SK-N-SH (cell line): ENCODE measurements at regions not wholly inside any gene's neighbourhood (a gene's known extent, or its start where the extent isn't known, plus 50 kb on each side); places are given as distances from the start of the nearest gene placed in this dataset.

Experiments used
- CTCF ChIA-PET: fragments of 300-600, 350-600 bp; formaldehyde crosslinking; extraction: SDS; loops from one replicate; lab custom pipeline; 2021; lab: Yijun Ruan, JAX
- POLR2A ChIA-PET: fragments of 350-600 bp; sonication (Branson Sonifier 250); formaldehyde crosslinking; extraction: SDS; loops from one replicate; lab custom pipeline; 2020; ENCODE audit warnings: antibody characterized with exemption, inconsistent platforms; lab: Yijun Ruan, JAX
- DNase-seq: peaks from one replicate; pipeline ENCODE4 v3.0.0; 2012
- H2AFZ ChIP-seq: fragments of 200-600 bp; sonication (generic); 2 replicates; pipeline ENCODE4 v1.8.1; 2016; ENCODE audit warnings: antibody characterized with exemption, mild to moderate bottlenecking, low read depth
- H3F3A ChIP-seq: fragments of 200-600 bp; sonication (generic); replicated peaks from 2 replicates; pipeline ENCODE3; 2016; ENCODE audit warnings: antibody characterized with exemption, mild to moderate bottlenecking; ENCODE audit not compliant: insufficient read depth
- H3K27ac ChIP-seq, 2 experiments: fragments of 200-500 bp in 1 of 2; fragments of 200-600 bp in 1 of 2; sonication (Bioruptor generic) in 1 of 2; sonication (generic), shearing (Covaris generic) in 1 of 2; 2 replicates each; pipeline versions ENCODE4 v1.5.1 to v1.6.1; 2014 to 2016; ENCODE audit warnings: low read depth in 2 of 2, inconsistent platforms in 1 of 2, low read length in 1 of 2, mild to moderate bottlenecking in 1 of 2, mixed read lengths in 1 of 2
- H3K27me3 ChIP-seq: fragments of 200-600 bp; sonication (generic), shearing (Covaris generic); 2 replicates; pipeline ENCODE4 v1.6.1; 2016; ENCODE audit warnings: mixed run types; ENCODE audit not compliant: insufficient read depth
- H3K36me3 ChIP-seq, 2 experiments: fragments of 200-500 bp in 1 of 2; fragments of 200-600 bp in 1 of 2; sonication (Bioruptor generic) in 1 of 2; sonication (generic) in 1 of 2; replicated peaks in 1 of 2; 2 replicates each; pipeline versions ENCODE3 to v1.5.1; 2014 to 2016; ENCODE audit warnings: low read length in 1 of 2, mild to moderate bottlenecking in 1 of 2; ENCODE audit not compliant: insufficient read depth in 2 of 2, control insufficient read depth in 1 of 2
- H3K4me1 ChIP-seq, 2 experiments: fragments of 200-500 bp in 1 of 2; fragments of 200-600 bp in 1 of 2; sonication (Bioruptor generic) in 1 of 2; sonication (generic), shearing (Covaris generic) in 1 of 2; 2 replicates each; pipeline versions ENCODE4 v1.5.1 to v1.6.1; 2014 to 2016; ENCODE audit warnings: low read depth in 1 of 2, low read length in 1 of 2, mixed run types in 1 of 2; ENCODE audit not compliant: insufficient read depth in 2 of 2, control insufficient read depth in 1 of 2
- H3K4me2 ChIP-seq: fragments of 200-600 bp; sonication (generic), shearing (Covaris generic); 2 replicates; pipeline ENCODE4 v1.6.1; 2017; ENCODE audit warnings: mixed run types
- H3K4me3 ChIP-seq, 2 experiments: fragments of 200-500 bp in 1 of 2; fragments of 200-600 bp in 1 of 2; sonication (Bioruptor generic) in 1 of 2; sonication (generic), shearing (Covaris generic) in 1 of 2; 2 replicates each; pipeline versions ENCODE4 v1.5.1 to v1.8.1; 2014 to 2016; ENCODE audit warnings: low read depth in 2 of 2, inconsistent platforms in 1 of 2, low read length in 1 of 2, mild to moderate bottlenecking in 1 of 2, mixed read lengths in 1 of 2, moderate library complexity in 1 of 2
- H3K79me2 ChIP-seq: fragments of 200-600 bp; sonication (generic); 2 replicates; pipeline ENCODE4 v1.8.1; 2017; ENCODE audit warnings: mild to moderate bottlenecking; ENCODE audit not compliant: insufficient read depth
- H3K9ac ChIP-seq: fragments of 200-600 bp; sonication (generic); 2 replicates; pipeline ENCODE4 v1.6.1; 2017; ENCODE audit warnings: mixed run types
- H3K9me2 ChIP-seq: fragments of 200-600 bp; sonication (generic); 2 replicates; pipeline ENCODE4 v1.6.1; 2017; ENCODE audit warnings: mixed run types
- H3K9me3 ChIP-seq: fragments of 200-600 bp; sonication (generic); 2 replicates; pipeline ENCODE4 v1.6.1; 2017; ENCODE audit warnings: mixed run types, mild to moderate bottlenecking, moderate library complexity
- H4K20me1 ChIP-seq: fragments of 200-600 bp; sonication (generic); 2 replicates; pipeline ENCODE4 v1.6.1; 2017; ENCODE audit warnings: mild to moderate bottlenecking, mixed run types; ENCODE audit not compliant: insufficient read depth
- EP300 ChIP-seq, 2 experiments: IDR thresholded peaks; 2 replicates each; pipeline versions ENCODE4 v1.4.0 to v1.6.1; 2012; ENCODE audit warnings: borderline replicate concordance in 1 of 2, low read depth in 1 of 2, low read length in 1 of 2
- FOSL2 ChIP-seq: IDR thresholded peaks from 2 replicates; pipeline ENCODE4 v1.4.0; 2012; ENCODE audit warnings: low read depth, mild to moderate bottlenecking, moderate library complexity, borderline replicate concordance
- FOXM1 ChIP-seq: IDR thresholded peaks from 2 replicates; pipeline ENCODE4 v1.4.0; 2012; ENCODE audit warnings: low read depth, mild to moderate bottlenecking
- GABPA ChIP-seq: IDR thresholded peaks from 2 replicates; pipeline ENCODE4 v1.4.0; 2012; ENCODE audit warnings: low read depth, mild to moderate bottlenecking
- JUND ChIP-seq: IDR thresholded peaks from 2 replicates; pipeline ENCODE4 v1.4.0; 2012
- MEF2A ChIP-seq: IDR thresholded peaks from 2 replicates; pipeline ENCODE4 v1.4.0; 2012; ENCODE audit warnings: low read depth, borderline replicate concordance
- MXI1 ChIP-seq: IDR thresholded peaks from 2 replicates; pipeline ENCODE4 v1.6.1; 2012; ENCODE audit warnings: mild to moderate bottlenecking, low read depth, low read length, improper control_type of control experiment
- NFIC ChIP-seq: IDR thresholded peaks from 2 replicates; pipeline ENCODE4 v1.4.0; 2012; ENCODE audit warnings: borderline replicate concordance
- NRF1 ChIP-seq: IDR thresholded peaks from 2 replicates; pipeline ENCODE4 v1.6.1; 2012; ENCODE audit warnings: low read depth, mild to moderate bottlenecking, low read length
- POLR2AphosphoS5 ChIP-seq: IDR thresholded peaks from 2 replicates; pipeline ENCODE4 v1.6.1; 2012; ENCODE audit warnings: low read depth, low read length
- RAD21 ChIP-seq: IDR thresholded peaks from 2 replicates; pipeline ENCODE4 v1.6.1; 2012; ENCODE audit warnings: mild to moderate bottlenecking, low read length
- REST ChIP-seq: IDR thresholded peaks from 2 replicates; pipeline ENCODE4 v1.6.1; 2012; ENCODE audit warnings: mild to moderate bottlenecking, low read depth, low read length, moderate library complexity
- RXRA ChIP-seq: IDR thresholded peaks from 2 replicates; pipeline ENCODE4 v1.4.0; 2012; ENCODE audit warnings: low read depth, mild to moderate bottlenecking, borderline replicate concordance
- SIN3A ChIP-seq: IDR thresholded peaks from 2 replicates; pipeline ENCODE4 v1.6.1; 2012; ENCODE audit warnings: low read depth, mild to moderate bottlenecking, low read length, moderate library complexity, borderline replicate concordance
- TCF12 ChIP-seq: IDR thresholded peaks from 2 replicates; pipeline ENCODE4 v1.4.0; 2012
- USF1 ChIP-seq: IDR thresholded peaks from 2 replicates; pipeline ENCODE4 v1.4.0; 2012; ENCODE audit warnings: low read depth, borderline replicate concordance
- YY1 ChIP-seq: IDR thresholded peaks from 2 replicates; pipeline ENCODE4 v1.4.0; 2012; ENCODE audit warnings: low read depth, mild to moderate bottlenecking
- ZBTB33 ChIP-seq: IDR thresholded peaks from 2 replicates; pipeline ENCODE4 v1.4.0; 2012; ENCODE audit warnings: low read depth, borderline replicate concordance
- WGBS: methylation state at CpG from one replicate; pipeline ENCODE4 v1.1.6; 2017; ENCODE audit warnings: low lambda C conversion rate; 5-methylcytosine and 5-hydroxymethylcytosine counted together

- WGBS, result 37% methylated on average over 3 of the region's 3 CpGs
- no peak for DNase-seq
- Histone ChIP-seq H3K4me3 (no peak overlapping the region), H3K9me2 (no peaks in the 10 kb centered on the region), H3K9me3 (no peaks in the 10 kb centered on the region), H2AFZ (no peak overlapping the region), H3K9ac (no peak overlapping the region), H3K4me2 (no peak overlapping the region), H4K20me1 (no peaks in the 10 kb centered on the region), H3K4me1 (peaks cover 0 to 42% of the 10 kb centered on the region in 2 experiments; a peak in 2 of 4 replicates), H3K36me3 (no peaks in the 10 kb centered on the region)
- POLR2A ChIA-PET, result no interaction called here
- CTCF ChIA-PET, result no interaction called here
- peak; percentile 55 for TF ChIP-seq USF1
- no peak for TF ChIP-seq POLR2AphosphoS5
- peak; percentile 46; the same call in 1 of the 2 replicates for TF ChIP-seq MEF2A
- no peak for TF ChIP-seq YY1
- TF ChIP-seq FOXM1, result no peak
- TF ChIP-seq NRF1, result no peak
- TF ChIP-seq RAD21, result no peak
- no peak for TF ChIP-seq REST
- TF ChIP-seq FOSL2, result peak; percentile 47; the same call in 1 of the 2 replicates
- peak; percentile 48; the same call in 1 of the 2 replicates for TF ChIP-seq NFIC
- TF ChIP-seq JUND, result 0 out of 2 replicates have a peak, but pooled peaks have one; percentile 5
- TF ChIP-seq TCF12, result peak; percentile 41; the same call in 1 of the 2 replicates
- no peak for TF ChIP-seq EP300 (IDR thresholded peaks at IDR 0.05; ENCODE audit: borderline replicate concordance in 1 of 2, low read depth in 1 of 2, low read length in 1 of 2)
- TF ChIP-seq ZBTB33, result no peak
- TF ChIP-seq SIN3A, result no peak
- no peak for TF ChIP-seq MXI1
- TF ChIP-seq RXRA, result no peak
- TF ChIP-seq GABPA, result no peak
- TF ChIP-seq, all 33 proteins: peak for 6
- H3K27ac ChIP-seq, result peak overlapping the region in 1 of 2 experiments; percentile 62; a peak in 2 of 4 replicates
- H3K27me3 ChIP-seq, result no peaks in the 10 kb centered on the region
- no peaks in the 10 kb centered on the region for H3K79me2 ChIP-seq
- peaks cover 7% of the 10 kb centered on the region for H3F3A ChIP-seq
Measured at GRCh38 chr17:72397687-72398086, 276.9 kb downstream of the SOX9 start.
